Astrocyte (in vitro differentiated cells and primary cell): ENCODE measurements at regions not wholly inside any gene's neighbourhood (a gene's known extent, or its start where the extent isn't known, plus 50 kb on each side); places are given as distances from the start of the nearest gene placed in this dataset.

Experiments
- DNase-seq: peaks from one replicate; pipeline ENCODE4 v3.0.0-alpha.2; 2010; ENCODE audit warnings: low read depth
- FAIRE-seq: peaks from 2 replicates; lab custom pipeline; 2011; peaks lifted over from hg19 to GRCh38; lab: Jason Lieb, UNC
- H2AFZ ChIP-seq: 2 replicates; pipeline ENCODE4 v1.6.0; 2012; ENCODE audit warnings: low read depth, low read length, inconsistent platforms
- H3K27ac ChIP-seq: 2 replicates; pipeline ENCODE4 v1.5.1; 2011; ENCODE audit warnings: low read depth, low read length, inconsistent platforms
- H3K27me3 ChIP-seq: 2 replicates; pipeline ENCODE4 v1.6.0; 2011; ENCODE audit warnings: low read length, inconsistent platforms; ENCODE audit not compliant: insufficient read depth
- H3K36me3 ChIP-seq: 2 replicates; pipeline ENCODE4 v1.5.1; 2011; ENCODE audit warnings: low read length, inconsistent platforms; ENCODE audit not compliant: insufficient read depth
- H3K4me1 ChIP-seq: 2 replicates; pipeline ENCODE4 v1.5.1; 2011; ENCODE audit warnings: low read length, inconsistent platforms; ENCODE audit not compliant: insufficient read depth
- H3K4me2 ChIP-seq: 2 replicates; pipeline ENCODE4 v1.6.0; 2012; ENCODE audit warnings: low read length, inconsistent platforms
- H3K4me3 ChIP-seq: 2 replicates; pipeline ENCODE4 v1.5.1; 2011; ENCODE audit warnings: low read depth, mild to moderate bottlenecking, low read length, inconsistent platforms; ENCODE audit not compliant: insufficient read depth
- H3K79me2 ChIP-seq: 2 replicates; pipeline ENCODE4 v1.6.0; 2012; ENCODE audit warnings: mild to moderate bottlenecking, low read length, inconsistent platforms; ENCODE audit not compliant: insufficient read depth
- H3K9ac ChIP-seq: 2 replicates; pipeline ENCODE4 v1.6.0; 2012; ENCODE audit warnings: mild to moderate bottlenecking, low read length, inconsistent platforms
- H3K9me3 ChIP-seq: 2 replicates; pipeline ENCODE4 v1.5.1; 2012; ENCODE audit warnings: low read depth, mild to moderate bottlenecking, low read length, inconsistent platforms; ENCODE audit not compliant: insufficient read depth
- H4K20me1 ChIP-seq: 2 replicates; pipeline ENCODE4 v1.6.0; 2012; ENCODE audit warnings: low read length, inconsistent platforms; ENCODE audit not compliant: insufficient read depth
- H3K27ac Mint-ChIP-seq: one replicate; pipeline ENCODE4 v1.8.0; 2021; ENCODE audit warnings: mild to moderate bottlenecking, mixed read lengths; ENCODE audit not compliant: unreplicated experiment
- H3K27me3 Mint-ChIP-seq: one replicate; pipeline ENCODE4 v1.8.0; 2021; ENCODE audit warnings: low read depth, mixed read lengths; ENCODE audit not compliant: unreplicated experiment
- H3K36me3 Mint-ChIP-seq: one replicate; pipeline ENCODE4 v1.8.0; 2021; ENCODE audit warnings: low read depth, mixed read lengths; ENCODE audit not compliant: unreplicated experiment
- H3K4me1 Mint-ChIP-seq: one replicate; pipeline ENCODE4 v1.8.0; 2021; ENCODE audit warnings: low read depth, mixed read lengths; ENCODE audit not compliant: unreplicated experiment
- H3K4me3 Mint-ChIP-seq: one replicate; pipeline ENCODE4 v1.8.0; 2021; ENCODE audit warnings: mild to moderate bottlenecking, moderate library complexity, mixed read lengths; ENCODE audit not compliant: unreplicated experiment
- H3K9me3 Mint-ChIP-seq: one replicate; pipeline ENCODE4 v1.8.0; 2021; ENCODE audit warnings: mild to moderate bottlenecking, mixed read lengths; ENCODE audit not compliant: unreplicated experiment
- EZH2 ChIP-seq: IDR thresholded peaks from 2 replicates; pipeline ENCODE4 v1.6.1; 2012; ENCODE audit warnings: mild to moderate bottlenecking, low read length, inconsistent platforms; ENCODE audit not compliant: insufficient read depth
- TF ChIP-seq, protein P1 (sequence below): IDR thresholded peaks from 2 replicates; pipeline ENCODE4 v1.5.1; 2011; ENCODE audit warnings: low read depth, mild to moderate bottlenecking, inconsistent platforms, low read length, moderate library complexity; ENCODE audit not compliant: insufficient read depth

DNA sequence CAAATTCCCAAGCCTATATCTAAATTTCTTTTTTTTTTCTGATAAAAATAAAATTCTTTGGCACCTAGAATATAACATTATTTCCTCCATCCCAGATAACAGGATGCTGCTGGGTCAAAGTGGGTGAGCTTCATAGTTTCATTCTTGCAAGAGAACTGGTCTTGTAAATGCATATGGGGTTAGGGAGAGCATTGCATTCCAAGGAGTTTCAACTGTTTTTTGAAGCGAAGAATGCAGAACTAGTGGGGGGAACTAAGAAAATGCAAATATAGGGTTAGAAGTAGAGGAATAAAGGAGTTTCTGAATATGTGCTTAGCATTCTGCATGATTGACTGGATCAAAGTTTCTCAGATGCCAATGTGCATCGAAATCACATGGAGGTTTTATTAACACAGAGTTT is 347.2 kb upstream of the XYLT1 start:
- DNase-seq = no peak
- no peak overlapping the region for H3K27ac Mint-ChIP-seq

DNA sequence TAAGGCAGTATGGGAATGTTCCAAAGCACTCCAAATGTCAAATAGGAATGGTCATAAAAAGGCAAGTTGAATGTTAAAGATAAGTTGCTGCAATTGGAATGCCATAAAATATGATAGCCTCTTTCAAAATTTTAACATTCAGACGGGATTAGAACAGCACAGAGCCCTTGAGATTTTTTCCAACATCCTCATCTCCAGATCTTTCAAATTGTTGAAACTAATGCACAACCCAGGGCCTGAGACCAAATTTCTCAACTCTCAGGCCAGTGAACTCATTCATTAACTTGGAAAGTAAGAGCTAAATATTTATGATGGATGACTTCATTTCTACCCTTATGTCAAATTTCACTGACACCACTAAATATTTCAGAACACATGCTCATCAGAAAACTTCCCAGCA is 346.5 kb upstream of the XYLT1 start:
- DNase-seq (no peak), FAIRE-seq (no peak)
- Histone ChIP-seq H3K36me3 (no peaks in the 10 kb centered on the region), H3K4me2 (no peak overlapping the region), H3K4me3 (no peak overlapping the region), H3K27me3 (no peaks in the 10 kb centered on the region), H3K4me1 (no peaks in the 10 kb centered on the region), H4K20me1 (no peaks in the 10 kb centered on the region), H2AFZ (no peak overlapping the region), H3K9me3 (peaks cover 3% of the 10 kb centered on the region), H3K27ac (no peak overlapping the region), H3K79me2 (no peaks in the 10 kb centered on the region), H3K9ac (no peak overlapping the region)
- Mint-ChIP-seq H3K9me3 (peaks cover 14% of the 10 kb centered on the region), H3K27ac (no peak overlapping the region), H3K4me3 (no peak overlapping the region), H3K27me3 (peaks cover 3% of the 10 kb centered on the region), H3K4me1 (no peaks in the 10 kb centered on the region), H3K36me3 (no peaks in the 10 kb centered on the region)
- TF ChIP-seq, protein P1, sequence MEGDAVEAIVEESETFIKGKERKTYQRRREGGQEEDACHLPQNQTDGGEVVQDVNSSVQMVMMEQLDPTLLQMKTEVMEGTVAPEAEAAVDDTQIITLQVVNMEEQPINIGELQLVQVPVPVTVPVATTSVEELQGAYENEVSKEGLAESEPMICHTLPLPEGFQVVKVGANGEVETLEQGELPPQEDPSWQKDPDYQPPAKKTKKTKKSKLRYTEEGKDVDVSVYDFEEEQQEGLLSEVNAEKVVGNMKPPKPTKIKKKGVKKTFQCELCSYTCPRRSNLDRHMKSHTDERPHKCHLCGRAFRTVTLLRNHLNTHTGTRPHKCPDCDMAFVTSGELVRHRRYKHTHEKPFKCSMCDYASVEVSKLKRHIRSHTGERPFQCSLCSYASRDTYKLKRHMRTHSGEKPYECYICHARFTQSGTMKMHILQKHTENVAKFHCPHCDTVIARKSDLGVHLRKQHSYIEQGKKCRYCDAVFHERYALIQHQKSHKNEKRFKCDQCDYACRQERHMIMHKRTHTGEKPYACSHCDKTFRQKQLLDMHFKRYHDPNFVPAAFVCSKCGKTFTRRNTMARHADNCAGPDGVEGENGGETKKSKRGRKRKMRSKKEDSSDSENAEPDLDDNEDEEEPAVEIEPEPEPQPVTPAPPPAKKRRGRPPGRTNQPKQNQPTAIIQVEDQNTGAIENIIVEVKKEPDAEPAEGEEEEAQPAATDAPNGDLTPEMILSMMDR = no peak
- TF ChIP-seq EZH2 = no peak

More for the DNA sequence above, 347.2 kb upstream of the XYLT1 start:
- Mint-ChIP-seq H3K9me3 (peaks cover 14% of the 10 kb centered on the region), H3K36me3 (no peaks in the 10 kb centered on the region), H3K4me1 (no peaks in the 10 kb centered on the region), H3K27me3 (peaks cover 3% of the 10 kb centered on the region), H3K4me3 (no peak overlapping the region)
- no peak overlapping the region for H3K4me2 ChIP-seq
- no peak overlapping the region for H3K4me3 ChIP-seq
- H2AFZ ChIP-seq = no peak overlapping the region
- H3K36me3 ChIP-seq = no peaks in the 10 kb centered on the region
- no peaks in the 10 kb centered on the region for H3K79me2 ChIP-seq
- H3K9ac ChIP-seq = no peak overlapping the region
- H3K27me3 ChIP-seq = no peaks in the 10 kb centered on the region
- FAIRE-seq = no peak
- H3K4me1 ChIP-seq = no peaks in the 10 kb centered on the region
- H4K20me1 ChIP-seq = no peaks in the 10 kb centered on the region
- peaks cover 3% of the 10 kb centered on the region for H3K9me3 ChIP-seq
- no peak overlapping the region for H3K27ac ChIP-seq
- TF ChIP-seq EZH2 = no peak
- TF ChIP-seq, protein P1 = no peak

DNA sequence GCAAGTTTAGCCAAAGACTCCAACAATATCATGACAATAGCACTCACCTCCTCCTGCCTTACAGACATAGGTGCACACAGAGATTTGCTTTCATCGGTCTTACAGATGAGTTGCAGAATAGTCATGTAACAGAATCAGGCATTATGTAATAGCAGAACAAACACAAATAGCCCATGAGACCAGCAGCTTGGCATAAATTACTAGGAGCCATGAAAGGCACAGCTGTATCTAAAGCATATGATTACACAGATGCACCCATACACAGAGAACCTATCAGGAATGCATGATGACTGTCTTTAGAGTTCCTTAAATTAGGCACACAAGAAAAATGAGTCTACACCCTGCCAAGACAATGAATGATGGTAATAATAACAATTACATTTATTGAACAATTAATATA is 342.0 kb upstream of the XYLT1 start:
- H3K9ac ChIP-seq = no peak overlapping the region
- H3K4me3 ChIP-seq = no peak overlapping the region
- H3K4me1 Mint-ChIP-seq = no peaks in the 10 kb centered on the region
- H3K4me2 ChIP-seq = no peak overlapping the region
- H3K9me3 ChIP-seq = peaks cover 3% of the 10 kb centered on the region
- H3K4me1 ChIP-seq = no peaks in the 10 kb centered on the region
- no peak for FAIRE-seq
- no peak overlapping the region for H2AFZ ChIP-seq
- H3K27me3 Mint-ChIP-seq = peaks cover 1% of the 10 kb centered on the region
- no peaks in the 10 kb centered on the region for H4K20me1 ChIP-seq
- no peak overlapping the region for H3K27ac ChIP-seq
- no peaks in the 10 kb centered on the region for H3K27me3 ChIP-seq
- no peak for DNase-seq
- H3K9me3 Mint-ChIP-seq = peaks cover 18% of the 10 kb centered on the region
- no peak overlapping the region for H3K4me3 Mint-ChIP-seq
- H3K36me3 Mint-ChIP-seq = no peaks in the 10 kb centered on the region
- no peak for TF ChIP-seq EZH2
- TF ChIP-seq, protein P1 = no peak
- H3K79me2 ChIP-seq = no peaks in the 10 kb centered on the region
- H3K36me3 ChIP-seq = no peaks in the 10 kb centered on the region
- H3K27ac Mint-ChIP-seq = no peak overlapping the region
